ENCODE measurements at regions not wholly inside any gene's neighbourhood (a gene's known extent, or its start where the extent isn't known, plus 50 kb on each side); places are given as distances from the start of the nearest gene placed in this dataset.
"Not testable (repeated sequence)": the region's sequence is repeated elsewhere in the genome, so short reads cannot be mapped to it uniquely, and the experiment has no call there.

GRCh38 chr20:1800777-1801176 lies 94.4 kb upstream of the SIRPA start:
- ATAC-seq (no peak), DNase-seq (no peak)
- intact Hi-C loops (cut with micrococcal nuclease) = loop anchor here (10.0 kb wide), 1 partner anchor 294 kb away; no protein-coding TSS in a partner anchor
- H3K27ac Mint-ChIP-seq = no peak overlapping the region
- POLR2A ChIA-PET = no interaction called here
- no peaks in the 10 kb centered on the region for H3K36me3 Mint-ChIP-seq (ENCODE audit: low read depth)
- no peaks in the 10 kb centered on the region for H3K9me3 Mint-ChIP-seq
- no peak for TF ChIP-seq CTCF (IDR thresholded peaks at IDR 0.05)
- CTCF ChIA-PET = interaction anchor here (1.1 to 6.1 kb wide), 6 partner anchors 10 to 373 kb away, joined by 3 to 25 read pairs (median 10); no protein-coding TSS in a partner anchor
- H3K4me1 Mint-ChIP-seq (ENCODE audit: low read depth) = peaks cover 6% of the 10 kb centered on the region
- H3K27me3 Mint-ChIP-seq = peaks cover 46% of the 10 kb centered on the region
- no peak overlapping the region for H3K4me3 Mint-ChIP-seq

GRCh38 chr20:1800180-1800579 lies 95.0 kb upstream of the SIRPA start:
- Mint-ChIP-seq H3K4me3 (no peak overlapping the region), H3K27me3 (peaks cover 44% of the 10 kb centered on the region), H3K36me3 (ENCODE audit: low read depth) (no peaks in the 10 kb centered on the region), H3K4me1 (ENCODE audit: low read depth) (peaks cover 6% of the 10 kb centered on the region), H3K27ac (no peak overlapping the region), H3K9me3 (no peaks in the 10 kb centered on the region)
- ATAC-seq (no peak), DNase-seq (no peak)
- intact Hi-C loops (cut with micrococcal nuclease) = loop anchor here (10.0 kb wide), 1 partner anchor 295 kb away; no protein-coding TSS in a partner anchor
- CTCF ChIA-PET = interaction anchor here (1.1 to 6.1 kb wide), 5 partner anchors 12 to 296 kb away, joined by 3 to 25 read pairs (median 4); no protein-coding TSS in a partner anchor
- POLR2A ChIA-PET = no interaction called here
- no peak for TF ChIP-seq CTCF (IDR thresholded peaks at IDR 0.05)

GRCh38 chr20:1799746-1800145 lies 95.5 kb upstream of the SIRPA start:
- ATAC-seq; POLR2A ChIA-PET; H3K36me3 Mint-ChIP-seq (ENCODE audit: low read depth); H3K9me3 Mint-ChIP-seq; H3K4me3 Mint-ChIP-seq; DNase-seq; H3K4me1 Mint-ChIP-seq (ENCODE audit: low read depth); H3K27ac Mint-ChIP-seq: not testable (repeated sequence)
- peaks cover 42% of the 10 kb centered on the region for H3K27me3 Mint-ChIP-seq
- CTCF ChIA-PET = interaction anchor here (1.1 to 6.1 kb wide), 5 partner anchors 11 to 296 kb away, joined by 3 to 25 read pairs (median 4); no protein-coding TSS in a partner anchor
- intact Hi-C loops (cut with micrococcal nuclease) = loop anchor here (10.0 kb wide), 1 partner anchor 295 kb away; no protein-coding TSS in a partner anchor

- no peaks in the 10 kb centered on the region for H3K36me3 Mint-ChIP-seq (ENCODE audit: low read depth)
- ChIA-PET POLR2A (no interaction called here), CTCF (interaction anchor here (1.6 to 1.7 kb wide), 2 partner anchors 166 to 295 kb away, joined by 4 to 5 read pairs; no protein-coding TSS in a partner anchor)
- no peaks in the 10 kb centered on the region for H3K9me3 Mint-ChIP-seq
- peaks cover 6% of the 10 kb centered on the region for H3K4me1 Mint-ChIP-seq (ENCODE audit: low read depth)
- no peak for TF ChIP-seq CTCF (IDR thresholded peaks at IDR 0.05)
- ATAC-seq = no peak
- intact Hi-C loops (cut with micrococcal nuclease) = no loop called here
- H3K27me3 Mint-ChIP-seq = peaks cover 36% of the 10 kb centered on the region
- no peak overlapping the region for H3K4me3 Mint-ChIP-seq
- H3K27ac Mint-ChIP-seq = no peak overlapping the region
- no peak for DNase-seq
These were observed 96.2 kb upstream of the SIRPA start for GRCh38 chr20:1798982-1799381.

GRCh38 chr20:1793821-1794220 lies 101.4 kb upstream of the SIRPA start:
- ATAC-seq = no peak
- peaks cover 18% of the 10 kb centered on the region for H3K27me3 Mint-ChIP-seq
- intact Hi-C loops (cut with micrococcal nuclease) = no loop called here
- no peak overlapping the region for H3K27ac Mint-ChIP-seq
- no peaks in the 10 kb centered on the region for H3K36me3 Mint-ChIP-seq (ENCODE audit: low read depth)
- TF ChIP-seq CTCF (IDR thresholded peaks at IDR 0.05) = no peak
- CTCF ChIA-PET = interaction anchor here (1.0 to 1.2 kb wide), 3 partner anchors 9 to 290 kb away, joined by 3 to 5 read pairs (median 3); no protein-coding TSS in a partner anchor
- H3K4me3 Mint-ChIP-seq = no peak overlapping the region
- POLR2A ChIA-PET = no interaction called here
- no peaks in the 10 kb centered on the region for H3K9me3 Mint-ChIP-seq
- DNase-seq = no peak
- H3K4me1 Mint-ChIP-seq (ENCODE audit: low read depth) = no peaks in the 10 kb centered on the region

All from activated CD8-positive, alpha-beta T cell treated with anti-CD3 and anti-CD28 coated beads for 36 hours (primary cell).